Endothelial cell of umbilical vein (primary cell): ENCODE measurements at regions not wholly inside any gene's neighbourhood (a gene's known extent, or its start where the extent isn't known, plus 50 kb on each side); places are given as distances from the start of the nearest gene placed in this dataset.
"Not testable (repeated sequence)": the region's sequence is repeated elsewhere in the genome, so short reads cannot be mapped to it uniquely, and the experiment has no call there.

Source experiments
- BruUV-seq: library from RNA; stranded (reverse); fragments of 400-500 nt; replicated peaks from 2 replicates; lab custom pipeline; 2021; lab: Mats Ljungman, UMichigan
- CTCF ChIA-PET: fragments of 300-600, 350-600 bp; sonication (Branson Sonifier 250); formaldehyde crosslinking; loops from one replicate; lab custom pipeline; 2021; ENCODE audit warnings: antibody characterized with exemption, inconsistent platforms; lab: Charles Lee
- POLR2A ChIA-PET: fragments of 300-600, 350-600 bp; sonication (Branson Sonifier 250); formaldehyde crosslinking; loops from one replicate; lab custom pipeline; 2021; ENCODE audit warnings: antibody characterized with exemption, inconsistent platforms; lab: Charles Lee
- DNase-seq: peaks from one replicate; pipeline ENCODE4 v3.0.0-alpha.2; 2011; ENCODE audit warnings: low read depth, low spot score
- FAIRE-seq: peaks from 2 replicates; lab custom pipeline; 2011; peaks lifted over from hg19 to GRCh38; lab: Jason Lieb, UNC
- H2AFZ ChIP-seq: 2 replicates; pipeline ENCODE4 v1.6.0; 2012; ENCODE audit warnings: low read depth, low read length, control low read depth, inconsistent platforms
- H3K27ac ChIP-seq: 2 replicates; pipeline ENCODE4 v1.5.1; 2011; ENCODE audit warnings: low read depth, mild to moderate bottlenecking, control low read depth, low read length, moderate library complexity; ENCODE audit not compliant: insufficient read depth
- H3K27me3 ChIP-seq, 2 experiments: 2 replicates each; pipeline versions ENCODE4 v1.6.0 to v1.6.1; 2011; ENCODE audit warnings: low read length in 2 of 2, mixed read lengths in 1 of 2; ENCODE audit not compliant: control insufficient read depth in 2 of 2, insufficient read depth in 2 of 2
- H3K36me3 ChIP-seq, 2 experiments: 2 replicates in 1 of 2; 3 replicates in 1 of 2; pipeline ENCODE4 v1.5.1; 2011; ENCODE audit warnings: low read length in 2 of 2, mild to moderate bottlenecking in 1 of 2, moderate library complexity in 1 of 2; ENCODE audit not compliant: control insufficient read depth in 2 of 2, insufficient read depth in 2 of 2; ENCODE audit errors: extremely low read depth in 1 of 2
- H3K4me1 ChIP-seq: 3 replicates; pipeline ENCODE4 v1.5.1; 2011; ENCODE audit warnings: mild to moderate bottlenecking, low read length; ENCODE audit not compliant: control insufficient read depth, insufficient read depth; ENCODE audit errors: extremely low read depth
- H3K4me2 ChIP-seq: 2 replicates; pipeline ENCODE4 v1.6.1; 2011; ENCODE audit warnings: low read length, control low read depth, mixed read lengths; ENCODE audit not compliant: insufficient read depth
- H3K4me3 ChIP-seq, 3 experiments: fragments of 200-600 bp in 1 of 3; sonication (generic), shearing (Covaris generic) in 1 of 3; replicated peaks in 1 of 3; 2 replicates each; pipeline ENCODE4 v1.5.1; 2011 to 2016; ENCODE audit warnings: control low read depth in 3 of 3, low read length in 3 of 3, mild to moderate bottlenecking in 2 of 3, inconsistent platforms in 1 of 3, low read depth in 1 of 3, moderate library complexity in 1 of 3; ENCODE audit not compliant: insufficient read depth in 1 of 3
- H3K79me2 ChIP-seq: 2 replicates; pipeline ENCODE4 v1.6.0; 2012; ENCODE audit warnings: low read length, inconsistent platforms; ENCODE audit not compliant: control insufficient read depth, insufficient read depth
- H3K9ac ChIP-seq: replicated peaks from 2 replicates; pipeline ENCODE3; 2011; ENCODE audit warnings: low read length, control low read depth; ENCODE audit not compliant: insufficient read depth; ENCODE audit errors: extremely low read depth
- H3K9me1 ChIP-seq: replicated peaks from 3 replicates; pipeline ENCODE4 v1.6.0; 2011; ENCODE audit warnings: mild to moderate bottlenecking, low read length; ENCODE audit not compliant: control insufficient read depth, insufficient read depth; ENCODE audit errors: extremely low read depth
- H3K9me3 ChIP-seq: replicated peaks from 2 replicates; pipeline ENCODE4 v1.5.1; 2012; ENCODE audit warnings: low read length, inconsistent platforms; ENCODE audit not compliant: control insufficient read depth, insufficient read depth
- H4K20me1 ChIP-seq: replicated peaks from 2 replicates; pipeline ENCODE3; 2011; ENCODE audit warnings: mild to moderate bottlenecking, low read length; ENCODE audit not compliant: control insufficient read depth, insufficient read depth; ENCODE audit errors: extremely low read depth
- CTCF ChIP-seq, 2 donors: IDR thresholded peaks; 1 replicate in 1 of 2; 2 replicates in 1 of 2; pipeline ENCODE4 v1.5.1; 2011; ENCODE audit warnings: low read length in 2 of 2, mild to moderate bottlenecking in 2 of 2, moderate library complexity in 2 of 2, control low read depth in 1 of 2, inconsistent platforms in 1 of 2, low read depth in 1 of 2; ENCODE audit not compliant: insufficient read depth in 1 of 2; ENCODE audit errors: extremely low read depth in 1 of 2
- EZH2 ChIP-seq: IDR thresholded peaks from 2 replicates; pipeline ENCODE4 v1.6.1; 2012; ENCODE audit warnings: borderline replicate concordance, low read depth, mild to moderate bottlenecking, moderate library complexity, low read length, inconsistent platforms; ENCODE audit not compliant: severe bottlenecking
- FOS ChIP-seq: IDR thresholded peaks from 2 replicates; pipeline ENCODE4 v1.6.1; 2011; ENCODE audit warnings: mild to moderate bottlenecking, low read length, moderate library complexity, borderline replicate concordance; ENCODE audit not compliant: insufficient read depth
- GATA2 ChIP-seq: IDR thresholded peaks from 2 replicates; pipeline ENCODE4 v1.7.0; 2011; ENCODE audit warnings: low read depth, mild to moderate bottlenecking, moderate library complexity, mixed read lengths, low read length; ENCODE audit not compliant: insufficient read length, insufficient read depth
- JUN ChIP-seq: IDR thresholded peaks from 2 replicates; pipeline ENCODE4 v1.6.1; 2011; ENCODE audit warnings: borderline replicate concordance, low read depth; ENCODE audit not compliant: insufficient read length, insufficient read depth
- MAX ChIP-seq: IDR thresholded peaks from 2 replicates; pipeline ENCODE4 v1.6.1; 2011; ENCODE audit not compliant: insufficient read depth, insufficient read length
- MYC ChIP-seq: IDR thresholded peaks from one replicate; pipeline ENCODE4 v1.6.1; 2011; ENCODE audit warnings: mild to moderate bottlenecking, low read depth, low read length
- POLR2A ChIP-seq: IDR thresholded peaks from 2 replicates; pipeline ENCODE4 v1.6.1; 2012; ENCODE audit warnings: low read depth, mild to moderate bottlenecking, control low read depth, low read length
- POLR2AphosphoS5 ChIP-seq: IDR thresholded peaks from 2 replicates; pipeline ENCODE4 v1.6.1; 2012; ENCODE audit warnings: low read depth, mild to moderate bottlenecking, control low read depth, low read length, moderate library complexity; ENCODE audit not compliant: insufficient read depth
- dilution Hi-C: fragments of 300-500 bp; cut with MboI; formaldehyde crosslinking; loops from one replicate; pipeline ENCODE4 v1.15.0; 2019; ENCODE audit warnings: low sequenced_read_pairs; ENCODE audit not compliant: extremely low pct_ligation_motif_present
- intact Hi-C: fragments of 100-400 bp; cut with micrococcal nuclease; formaldehyde crosslinking; loops from one replicate; pipeline ENCODE4 v1.10.0; 2022

GRCh38 chr5:91288118-91288916 is 94.8 kb downstream of the ARRDC3 start:
- CTCF ChIA-PET = no interaction called here
- no peaks in the 10 kb centered on the region for H3K9me1 ChIP-seq
- intact Hi-C loops = no loop called here
- H2AFZ ChIP-seq = no peak overlapping the region
- no peaks in the 10 kb centered on the region for H3K27me3 ChIP-seq
- no peaks in the 10 kb centered on the region for H3K36me3 ChIP-seq
- no peaks in the 10 kb centered on the region for H3K4me1 ChIP-seq
- no peaks in the 10 kb centered on the region for H3K9me3 ChIP-seq
- no peak overlapping the region for H3K27ac ChIP-seq
- dilution Hi-C loops = no loop called here
- no peaks in the 10 kb centered on the region for H3K79me2 ChIP-seq
- FAIRE-seq = no peak
- H3K4me2 ChIP-seq = no peak overlapping the region
- H3K9ac ChIP-seq = no peak overlapping the region
- no TSS peak for BruUV-seq
- peak; percentile 17 for DNase-seq
- TF ChIP-seq JUN = no peak
- no peak for TF ChIP-seq POLR2AphosphoS5
- no peak for TF ChIP-seq MAX
- TF ChIP-seq FOS = no peak
- TF ChIP-seq MYC = no peak
- no peak for TF ChIP-seq GATA2
- no peak for TF ChIP-seq CTCF (IDR thresholded peaks at IDR 0.05; ENCODE audit: extremely low read depth in 1 of 2, insufficient read depth in 1 of 2, low read depth in 1 of 2, low read length in 2 of 2)
- no peak for TF ChIP-seq POLR2A
- TF ChIP-seq EZH2 = no peak
- H4K20me1 ChIP-seq = no peaks in the 10 kb centered on the region
- POLR2A ChIA-PET = no interaction called here
- no peak overlapping the region for H3K4me3 ChIP-seq

- H4K20me1 ChIP-seq, H2AFZ ChIP-seq, H3K9me3 ChIP-seq, POLR2A ChIA-PET, H3K27ac ChIP-seq, H3K27me3 ChIP-seq, H3K9ac ChIP-seq, FAIRE-seq, intact Hi-C loops, BruUV-seq, DNase-seq, H3K9me1 ChIP-seq, H3K4me3 ChIP-seq, H3K79me2 ChIP-seq, H3K4me2 ChIP-seq, H3K36me3 ChIP-seq, dilution Hi-C loops: not testable (repeated sequence)
- H3K4me1 ChIP-seq = peaks cover 14% of the 10 kb centered on the region
- CTCF ChIA-PET = interaction anchor here (1.6 kb wide), 1 partner anchor 100 kb away, joined by 6 read pairs; no protein-coding TSS in a partner anchor
Observed at GRCh38 chr5:91285062-91285461, 98.1 kb downstream of the ARRDC3 start.
